Hematopoietic multipotent progenitor cell (in vitro differentiated cells): ENCODE measurements at regions not wholly inside any gene's neighbourhood (a gene's known extent, or its start where the extent isn't known, plus 50 kb on each side); places are given as distances from the start of the nearest gene placed in this dataset.
"Not testable (repeated sequence)": the region's sequence is repeated elsewhere in the genome, so short reads cannot be mapped to it uniquely, and the experiment has no call there.

Source experiments
- DNase-seq, 3 donors: peaks; one replicate each; pipeline ENCODE4 v3.0.0-alpha.2; 2011 to 2015; ENCODE audit warnings: low read depth in 2 of 3, low spot score in 2 of 3

GRCh38 chr13:19062801-19063200 is 118.8 kb downstream of the TUBA3C start:
- no peak for DNase-seq

GRCh38 chr13:19062019-19062646 is 119.5 kb downstream of the TUBA3C start:
- DNase-seq: no peak

DNA sequence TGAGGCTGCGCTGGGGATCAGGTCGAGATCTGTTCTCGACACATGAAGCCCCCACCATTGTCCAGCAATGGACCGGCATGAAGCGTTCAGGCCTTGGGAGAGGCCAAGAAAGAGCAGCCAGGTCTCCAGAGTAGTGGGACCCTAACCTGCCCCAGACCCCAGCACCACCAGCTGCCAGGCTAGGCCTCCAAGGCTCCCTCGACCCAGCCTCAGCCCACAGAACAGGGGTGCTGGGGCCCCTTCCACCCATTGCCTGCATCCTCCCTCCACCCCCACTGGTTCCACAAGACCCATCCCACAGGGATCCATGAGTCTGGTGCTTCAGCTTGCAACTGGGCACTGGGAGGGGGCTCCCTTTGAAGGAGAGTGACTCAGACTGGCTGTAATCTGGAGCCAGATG is 120.3 kb downstream of the TUBA3C start:
- DNase-seq: no peak

DNA sequence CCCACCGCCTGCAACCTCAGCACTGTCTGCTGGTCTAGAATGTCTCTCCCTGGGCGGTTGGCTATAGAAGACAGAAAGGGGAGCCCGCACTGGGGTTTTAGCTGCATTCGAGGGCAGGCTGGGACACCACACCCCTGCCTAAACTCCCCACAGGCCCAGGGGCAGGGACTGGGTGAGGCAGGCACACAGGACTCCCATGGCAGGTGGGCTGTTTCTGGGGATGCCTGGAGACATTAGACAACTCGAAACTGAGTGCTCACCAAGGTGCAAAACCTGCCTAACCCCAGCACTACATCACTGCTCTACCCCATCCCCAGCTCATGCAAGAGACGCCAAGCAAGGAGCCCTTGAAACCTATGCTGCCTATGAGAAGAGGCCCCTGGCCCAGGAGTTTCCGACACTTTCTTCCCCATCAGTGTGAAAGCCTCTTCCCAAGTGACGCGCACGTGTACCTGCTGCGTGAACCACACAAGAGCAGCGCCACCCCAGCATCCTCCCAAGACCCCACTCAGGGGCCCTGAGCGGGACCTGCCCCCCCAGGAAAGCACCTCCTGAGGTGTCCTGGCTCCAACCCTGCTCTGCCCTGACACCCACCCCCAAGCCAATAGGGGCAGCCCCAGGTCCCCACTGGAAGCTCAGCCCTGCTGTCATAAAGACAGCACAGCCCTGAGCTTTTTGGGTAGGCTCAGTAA is 121.2 kb downstream of the TUBA3C start:
- no peak for DNase-seq

GRCh38 chr13:19059016-19059780 is 122.4 kb downstream of the TUBA3C start:
- no peak for DNase-seq

DNA sequence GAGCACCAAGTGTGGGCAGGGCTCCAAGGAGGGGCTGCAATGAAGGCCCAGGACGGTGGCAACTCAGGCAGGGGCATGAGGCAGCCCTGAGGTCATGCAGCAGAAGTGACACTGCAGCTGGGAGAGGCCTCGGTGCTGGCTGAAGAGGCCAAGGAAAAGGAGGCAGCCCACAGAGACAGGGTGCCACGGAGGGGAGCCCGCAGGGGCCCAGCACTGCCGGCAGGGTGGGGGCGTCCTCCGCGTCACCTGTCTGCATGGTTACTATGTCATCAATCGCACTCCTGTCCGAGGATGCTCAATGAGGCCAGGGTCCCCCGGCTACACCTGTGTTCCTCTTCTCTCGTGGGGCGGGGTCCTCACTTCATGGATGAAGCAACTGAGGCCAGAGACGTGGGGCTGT is 123.1 kb downstream of the TUBA3C start:
- DNase-seq: no peak

GRCh38 chr13:19057588-19058340 is 123.9 kb downstream of the TUBA3C start:
- DNase-seq: no peak

DNA sequence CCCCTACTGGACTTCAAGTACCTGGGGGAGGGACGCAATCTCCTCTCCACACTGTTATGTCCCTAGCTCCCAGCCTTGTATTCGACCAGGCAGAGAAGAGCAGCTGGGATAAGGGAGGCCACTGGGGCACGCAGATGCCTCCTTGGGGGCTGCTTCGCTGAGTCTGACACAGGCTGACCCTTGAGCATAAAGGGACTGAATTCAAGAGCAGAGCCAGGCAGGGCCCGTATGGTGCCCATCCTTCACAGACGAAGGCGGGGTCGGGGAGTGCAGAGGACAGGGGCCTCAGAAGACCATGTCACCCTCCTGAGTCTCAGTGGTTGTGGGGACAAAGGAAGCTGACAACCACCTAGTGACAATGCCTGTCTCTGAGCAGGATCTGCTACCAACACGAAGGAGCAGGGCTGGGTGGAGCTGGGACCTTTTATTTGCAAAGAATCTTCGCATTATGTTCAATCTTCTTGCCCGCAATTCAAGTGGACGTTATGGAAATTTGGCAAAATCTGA is 124.6 kb downstream of the TUBA3C start:
- no peak for DNase-seq

GRCh38 chr13:19056355-19056880 is 125.2 kb downstream of the TUBA3C start:
- DNase-seq: no peak

DNA sequence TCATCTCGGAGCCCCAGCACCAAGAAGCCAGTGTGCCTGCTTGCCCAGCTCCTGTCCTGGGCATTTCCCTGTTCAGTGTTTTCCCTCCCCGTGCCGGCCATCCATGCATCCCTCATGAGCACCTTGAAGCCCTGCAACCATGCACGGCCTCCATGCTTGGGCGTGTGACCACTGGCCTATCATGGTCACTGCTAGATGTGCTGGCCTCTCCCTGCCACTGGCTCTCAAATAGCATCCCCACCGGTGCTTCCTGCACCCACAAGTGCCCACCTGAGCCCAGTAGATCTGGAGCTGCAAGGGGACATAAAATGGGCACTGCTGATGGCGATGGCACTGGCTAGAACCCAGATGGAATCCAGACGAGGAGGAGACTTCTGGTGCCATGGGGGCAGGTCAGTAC is 126.0 kb downstream of the TUBA3C start:
- DNase-seq: no peak

DNA sequence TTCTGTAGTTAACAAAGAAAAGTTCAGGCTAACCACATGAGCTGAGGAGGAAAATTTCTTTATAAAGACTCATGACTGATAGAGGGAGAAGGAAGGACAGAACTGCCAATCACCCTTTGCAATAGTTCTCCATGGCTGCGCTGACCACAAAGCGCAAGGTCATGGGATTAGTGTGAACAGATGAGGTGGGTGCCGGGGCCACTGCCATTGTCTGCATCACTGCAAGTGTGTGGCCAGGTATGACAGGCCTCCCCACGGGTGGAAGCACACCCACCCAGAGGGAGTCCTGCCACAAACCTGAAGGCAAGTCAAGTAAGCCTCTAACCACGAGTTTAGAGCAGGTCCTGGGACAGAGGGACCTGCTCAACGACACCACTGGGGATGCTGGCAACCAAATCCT is 128.1 kb downstream of the TUBA3C start:
- DNase-seq: no peak

DNA sequence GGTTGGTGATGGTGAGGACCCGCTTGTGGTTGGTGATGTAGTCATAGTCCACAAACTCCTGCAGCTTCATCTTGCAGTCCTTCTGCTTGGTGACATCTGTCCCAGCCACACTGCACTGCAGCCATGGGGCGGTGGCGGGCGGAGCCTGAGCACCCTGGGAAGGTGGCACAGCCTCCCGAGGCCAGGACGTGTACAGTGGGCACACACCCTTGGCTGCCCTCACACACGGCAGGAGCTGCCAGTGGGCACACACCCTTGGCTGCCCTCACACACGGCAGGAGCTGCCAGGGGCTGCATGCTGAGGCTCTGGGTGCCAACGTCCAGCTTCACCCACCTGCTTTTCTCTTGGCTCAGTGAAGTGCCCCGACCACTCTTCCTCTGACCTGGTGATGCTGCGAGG is 128.7 kb downstream of the TUBA3C start:
- no peak for DNase-seq

DNA sequence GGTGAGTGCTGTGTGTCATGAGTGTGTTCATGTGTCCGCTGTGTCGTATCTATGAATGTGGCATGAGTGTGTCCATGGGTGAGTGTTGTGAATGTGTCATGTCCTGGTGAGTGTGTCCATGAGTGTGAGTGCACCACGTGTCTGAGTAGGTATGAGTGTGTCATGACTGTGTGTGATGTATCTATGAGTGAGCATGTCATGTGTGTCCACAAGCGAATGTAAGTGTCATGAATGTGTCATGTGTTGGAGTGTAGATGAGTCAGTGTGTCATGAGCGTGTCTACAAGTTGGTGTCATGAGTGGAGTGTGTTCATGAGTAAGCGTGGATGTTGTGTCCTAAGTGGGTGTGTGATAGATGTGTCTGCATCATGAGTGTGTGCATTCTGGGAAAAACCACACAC is 129.4 kb downstream of the TUBA3C start:
- DNase-seq: no peak

DNA sequence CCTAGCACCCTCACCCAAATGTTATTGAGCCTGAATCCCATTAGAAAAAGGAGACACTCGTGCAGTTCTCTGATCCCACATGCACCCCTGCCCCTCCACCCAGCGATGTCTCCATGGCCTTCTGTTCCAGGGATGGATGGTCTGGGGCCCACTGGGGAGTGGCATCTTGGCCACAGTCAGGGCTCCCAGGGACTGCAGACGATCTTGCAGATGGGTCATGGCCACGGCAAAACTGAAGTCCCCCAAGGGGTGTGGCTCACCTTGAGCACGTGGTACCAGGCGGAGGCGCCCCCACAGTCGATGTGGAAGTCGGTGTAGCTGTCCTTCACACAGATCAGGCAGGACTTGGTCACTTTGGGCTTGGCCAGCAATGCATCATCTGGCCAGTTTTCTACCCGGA is 130.7 kb downstream of the TUBA3C start:
- DNase-seq: no peak

DNA sequence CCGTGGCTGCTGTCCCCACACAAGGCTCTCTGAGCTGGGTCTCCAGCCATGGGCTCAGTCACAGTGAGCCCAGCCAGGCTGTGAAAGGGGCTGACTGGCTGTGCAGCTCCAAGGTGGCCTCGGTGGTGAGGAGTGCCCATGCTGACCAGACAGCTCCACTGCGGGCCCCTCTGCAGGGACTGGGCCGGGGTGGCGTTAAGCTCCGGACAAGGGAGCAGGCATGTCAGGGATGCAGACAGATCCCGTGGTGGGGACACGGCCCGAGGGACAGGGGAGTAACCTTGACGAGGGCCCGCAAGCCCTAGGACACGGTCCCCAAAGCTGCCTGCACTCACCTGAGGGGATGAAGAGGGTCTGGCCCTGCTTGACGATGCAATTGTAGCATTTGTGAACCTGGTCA is 132.0 kb downstream of the TUBA3C start:
- not testable (repeated sequence) for DNase-seq

GRCh38 chr13:19048381-19048780 is 133.2 kb downstream of the TUBA3C start:
- DNase-seq: no peak

GRCh38 chr13:19023115-19023514 is 158.5 kb downstream of the TUBA3C start:
- no peak for DNase-seq

DNA sequence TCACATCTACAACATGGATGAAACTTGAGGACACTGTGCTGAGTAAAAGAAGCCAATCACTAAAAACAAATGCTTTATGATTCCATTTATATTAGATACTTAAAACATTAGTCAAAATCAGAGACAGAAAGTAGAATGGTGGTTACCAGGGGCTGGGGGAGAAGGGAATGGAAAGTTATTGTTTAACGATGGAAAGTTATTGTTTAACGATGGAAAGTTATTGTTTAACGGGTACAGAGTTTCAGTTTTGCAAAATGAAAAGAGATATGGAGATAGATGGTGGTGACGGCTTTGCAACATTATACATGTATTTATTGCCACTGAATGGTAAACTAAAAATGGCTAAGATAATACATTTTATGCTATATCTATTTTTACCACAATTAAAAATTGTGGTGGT is 160.6 kb downstream of the TUBA3C start:
- no peak for DNase-seq

DNA sequence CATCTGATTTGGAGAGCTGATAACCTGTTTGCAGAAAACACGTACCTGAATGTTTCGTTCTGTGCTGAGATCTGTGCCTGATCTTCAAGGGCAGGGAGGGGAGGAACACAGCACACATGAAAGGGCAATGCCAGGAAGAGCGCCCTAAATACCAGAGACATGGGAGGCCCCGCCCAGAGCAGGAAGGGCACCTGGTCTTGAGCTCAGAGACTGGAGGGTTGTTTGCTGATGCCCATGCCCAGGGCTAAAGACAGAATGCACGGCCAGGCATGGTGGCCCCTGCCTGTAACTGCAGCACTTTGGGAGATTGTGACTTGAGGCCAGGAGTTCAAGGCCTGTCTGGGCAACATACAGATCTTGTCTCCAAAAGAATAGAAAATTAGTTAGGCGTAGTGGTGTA is 183.2 kb downstream of the TUBA3C start:
- no peak for DNase-seq

- DNase-seq: no peak
Measured at GRCh38 chr13:18996627-18997051, 185.0 kb downstream of the TUBA3C start.

GRCh38 chr13:18996221-18996620 is 185.4 kb downstream of the TUBA3C start:
- DNase-seq: no peak
